HG02981 (cell line): ENCODE measurements at regions not wholly inside any gene's neighbourhood (a gene's known extent, or its start where the extent isn't known, plus 50 kb on each side); places are given as distances from the start of the nearest gene placed in this dataset.
"Not testable (repeated sequence)": the region's sequence is repeated elsewhere in the genome, so short reads cannot be mapped to it uniquely, and the experiment has no call there.

Source experiments
- ATAC-seq: cut with Tn5 transposase; IDR thresholded peaks from one replicate; pipeline ENCODE4 v1.9.1; 2021; ENCODE audit warnings: mild to moderate bottlenecking, moderate library complexity; ENCODE audit not compliant: unreplicated experiment

DNA sequence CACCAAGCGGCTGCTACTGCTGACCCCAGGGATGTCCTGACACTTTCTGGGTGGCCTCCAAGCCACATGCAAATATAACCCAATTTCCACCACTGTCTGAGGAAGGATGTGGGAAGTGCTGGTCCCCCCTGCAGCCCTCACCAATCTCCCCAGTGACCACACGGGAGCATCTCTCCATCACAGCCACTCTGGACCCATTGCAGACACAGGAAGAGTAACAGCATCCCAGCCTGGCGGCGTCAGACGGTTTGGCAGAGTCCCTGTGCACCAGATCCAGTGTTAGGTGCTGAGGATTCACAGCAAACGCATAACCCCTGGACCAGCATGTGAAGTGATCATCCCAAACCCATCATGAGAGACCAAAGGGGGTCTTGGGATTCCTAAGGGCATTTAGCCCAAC is 163.7 kb upstream of the TNRC6C start:
- no peak for ATAC-seq

DNA sequence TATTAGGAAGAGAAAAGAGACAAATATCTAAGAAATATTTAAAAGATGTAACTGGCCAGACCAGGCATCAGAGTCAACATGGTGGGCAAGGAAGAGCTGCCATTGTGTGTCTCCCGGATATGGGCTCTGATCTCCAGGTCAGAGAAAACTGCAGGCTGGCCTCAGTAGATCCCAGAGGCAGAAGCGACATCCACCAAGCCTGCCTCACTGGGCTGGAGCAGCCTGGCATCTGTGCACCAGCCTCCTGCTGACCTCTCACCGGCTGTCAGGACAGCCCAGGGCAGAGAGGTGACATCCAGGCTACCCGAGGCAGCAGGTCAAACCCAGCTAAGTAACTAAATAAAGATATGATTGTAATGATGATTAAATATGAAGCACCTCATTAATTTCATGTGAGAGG is 162.8 kb upstream of the TNRC6C start:
- ATAC-seq = no peak

DNA sequence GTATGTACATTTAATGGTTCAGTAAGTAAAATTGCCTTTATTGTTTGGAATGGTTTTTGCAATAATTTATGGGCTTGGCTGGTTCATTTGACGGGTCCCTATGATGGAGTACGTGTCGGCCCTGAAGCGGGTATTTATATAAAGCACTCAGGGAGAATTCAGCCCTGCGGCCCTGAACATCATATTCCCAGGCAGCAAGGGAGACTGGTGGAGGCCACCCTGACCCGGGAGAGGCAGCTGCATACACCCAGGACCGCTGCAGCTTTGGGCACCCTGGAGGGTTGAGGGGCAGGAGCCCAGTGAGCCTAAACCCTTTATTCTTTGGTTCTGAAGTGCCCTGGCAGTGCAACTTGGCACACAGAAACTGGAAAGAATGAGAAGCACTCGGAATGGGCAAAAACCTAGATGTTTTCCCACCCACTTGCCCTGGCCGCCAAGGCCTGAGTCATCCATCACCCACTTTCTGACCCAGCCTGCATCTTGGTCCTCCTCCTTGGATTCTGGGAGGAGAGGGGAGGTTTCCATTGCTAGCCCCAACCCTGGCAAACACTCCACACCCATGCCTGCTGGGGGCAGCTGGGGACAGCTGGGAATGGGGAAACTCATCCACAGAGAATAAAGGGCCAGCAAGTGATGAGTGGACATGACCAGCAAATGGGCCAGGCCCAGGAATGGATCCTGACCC is 162.2 kb upstream of the TNRC6C start:
- ATAC-seq = no peak

DNA sequence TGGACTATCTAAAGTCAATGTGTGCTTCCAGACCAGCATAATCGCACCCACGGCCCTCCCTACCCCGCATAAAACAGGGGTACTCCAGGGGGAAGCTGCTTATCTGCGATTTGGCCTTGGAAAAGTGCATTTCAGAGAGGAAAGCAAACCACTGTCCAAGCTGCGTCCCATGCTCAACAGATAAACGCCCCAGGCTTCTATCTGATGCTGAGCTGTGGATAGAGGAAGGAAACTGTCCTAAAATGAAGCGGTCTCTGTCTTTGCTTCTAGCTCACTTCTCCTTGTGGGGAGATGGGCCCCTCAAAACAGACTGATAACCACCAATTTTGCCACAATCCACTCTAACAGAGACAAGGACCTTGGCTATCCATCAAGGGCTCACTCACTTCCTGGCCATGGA is 160.5 kb upstream of the TNRC6C start:
- ATAC-seq = no peak

DNA sequence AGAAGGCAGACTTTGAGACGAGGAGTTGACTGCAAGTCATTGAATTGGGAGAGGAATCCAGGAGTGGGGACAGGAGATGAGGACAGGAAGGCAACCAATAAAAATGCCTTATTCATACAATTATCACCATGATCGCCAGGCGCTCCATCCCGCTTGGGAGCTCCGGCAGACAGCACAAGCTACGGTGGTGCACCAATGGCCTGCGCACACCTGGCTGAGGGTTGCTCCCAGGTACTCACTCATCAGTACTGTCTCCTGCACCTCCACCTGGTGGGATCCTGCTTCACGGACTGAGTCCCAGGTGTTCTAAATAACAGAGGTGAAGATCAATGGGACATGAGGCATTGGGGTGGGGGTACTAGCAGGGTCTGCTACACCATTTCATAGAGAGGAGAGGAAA is 160.0 kb upstream of the TNRC6C start:
- no peak for ATAC-seq

DNA sequence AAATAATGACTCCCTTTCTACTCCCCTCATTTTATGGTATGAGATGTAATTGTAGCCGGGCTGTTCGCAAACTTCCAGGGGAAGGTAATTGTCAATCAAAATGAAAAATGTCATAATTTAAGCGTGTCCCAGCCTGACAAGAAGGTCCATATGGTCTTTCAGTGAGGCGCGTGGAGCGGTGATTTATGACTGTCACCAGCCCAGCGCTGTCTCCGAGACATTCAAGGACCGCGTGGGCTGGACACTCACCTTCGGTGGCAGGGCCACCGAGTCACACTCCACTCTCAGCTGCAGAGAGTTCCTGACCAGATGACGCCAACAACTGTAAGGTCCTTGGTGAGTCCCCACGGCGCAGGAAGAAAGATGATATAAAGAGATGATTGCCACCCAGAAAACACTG is 157.7 kb upstream of the TNRC6C start:
- ATAC-seq = no peak

DNA sequence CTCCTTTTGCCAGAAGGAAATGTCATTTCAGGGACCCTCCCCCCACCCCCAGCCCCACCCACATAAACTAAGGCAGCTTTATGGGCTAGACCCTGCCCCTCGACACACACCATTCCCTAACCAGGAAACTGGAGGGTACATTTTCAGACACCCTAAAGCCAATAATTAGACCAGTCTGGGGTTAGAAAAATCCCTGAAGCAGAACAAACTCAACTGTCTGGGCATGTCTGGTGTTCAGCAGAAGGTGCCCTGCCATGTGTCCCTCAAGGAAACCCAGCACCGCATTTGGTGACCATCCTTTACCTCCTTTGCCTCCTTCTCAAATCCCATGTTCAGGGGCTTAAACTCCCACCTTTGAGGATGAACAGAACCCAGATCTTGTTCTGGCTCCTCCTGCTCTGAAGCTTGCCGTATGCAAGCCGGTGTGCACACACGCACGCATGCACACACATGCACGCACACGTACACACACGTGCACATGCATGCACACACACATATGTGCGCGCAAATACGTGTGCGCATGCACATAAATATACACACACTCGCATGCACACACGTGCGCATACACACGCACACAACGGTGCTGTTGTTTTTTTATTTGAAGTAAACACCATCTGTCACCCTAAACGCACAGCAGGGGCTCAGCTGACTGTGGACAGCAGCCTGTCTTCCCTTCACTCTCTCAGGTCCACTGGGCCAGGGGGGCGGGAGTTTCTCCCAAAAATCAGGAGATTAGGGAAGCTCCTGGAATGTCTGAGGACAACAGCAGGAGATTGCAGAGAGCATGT is 156.8 kb upstream of the TNRC6C start:
- ATAC-seq = no peak

DNA sequence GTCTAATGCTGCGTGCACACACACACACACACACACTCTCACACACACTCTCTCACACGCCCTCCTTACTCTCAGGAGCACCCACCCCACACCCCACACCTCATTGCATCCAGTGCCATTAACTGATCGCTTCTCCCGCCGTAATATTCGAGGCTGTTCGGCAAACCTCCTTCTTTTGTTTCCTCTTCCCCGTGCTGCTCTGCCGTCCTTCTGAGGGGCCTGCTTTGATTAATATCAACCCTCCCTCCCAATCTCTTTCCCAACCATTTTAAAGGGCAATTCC is 156.2 kb upstream of the TNRC6C start:
- ATAC-seq = no peak

DNA sequence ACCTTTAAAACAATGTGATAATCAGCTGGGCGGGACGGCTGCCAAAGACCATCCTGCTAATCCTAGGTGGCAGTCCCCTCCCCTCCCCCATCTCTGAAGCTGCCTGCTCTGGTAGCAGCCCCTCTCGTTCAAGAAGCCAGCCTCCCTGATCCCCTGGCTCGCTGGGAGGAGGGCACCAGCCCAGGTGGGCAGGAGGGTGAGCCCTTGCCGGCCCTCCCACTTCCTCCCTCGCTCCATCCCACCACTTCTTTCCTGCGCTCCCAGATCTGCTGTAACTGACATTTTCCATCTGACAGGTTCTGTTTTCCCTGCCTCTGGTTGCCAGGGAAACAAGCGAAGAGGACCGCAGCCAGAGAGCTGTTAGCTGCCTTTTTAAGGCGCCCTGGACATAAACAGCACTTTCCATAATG is 155.7 kb upstream of the TNRC6C start:
- ATAC-seq = no peak

DNA sequence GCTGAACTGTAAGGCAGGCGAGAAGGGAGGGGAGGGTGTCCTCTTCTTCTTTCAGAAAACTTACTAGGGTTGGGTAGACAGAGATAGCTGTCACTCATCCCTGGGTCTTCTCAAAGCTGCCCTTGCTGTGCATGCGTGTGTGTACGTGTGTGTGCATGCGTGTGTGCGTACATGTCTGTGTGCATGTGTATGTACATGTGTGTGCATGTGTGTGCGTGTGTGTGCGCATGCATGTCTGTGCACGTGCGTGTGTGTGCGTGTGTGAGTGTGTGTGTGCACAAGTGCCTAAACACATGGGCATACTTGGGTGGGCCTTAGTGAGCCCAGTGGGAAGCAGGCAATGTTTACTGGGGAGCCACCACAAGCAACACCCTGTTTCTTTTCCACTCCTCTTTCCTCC is 154.8 kb upstream of the TNRC6C start:
- no peak for ATAC-seq

DNA sequence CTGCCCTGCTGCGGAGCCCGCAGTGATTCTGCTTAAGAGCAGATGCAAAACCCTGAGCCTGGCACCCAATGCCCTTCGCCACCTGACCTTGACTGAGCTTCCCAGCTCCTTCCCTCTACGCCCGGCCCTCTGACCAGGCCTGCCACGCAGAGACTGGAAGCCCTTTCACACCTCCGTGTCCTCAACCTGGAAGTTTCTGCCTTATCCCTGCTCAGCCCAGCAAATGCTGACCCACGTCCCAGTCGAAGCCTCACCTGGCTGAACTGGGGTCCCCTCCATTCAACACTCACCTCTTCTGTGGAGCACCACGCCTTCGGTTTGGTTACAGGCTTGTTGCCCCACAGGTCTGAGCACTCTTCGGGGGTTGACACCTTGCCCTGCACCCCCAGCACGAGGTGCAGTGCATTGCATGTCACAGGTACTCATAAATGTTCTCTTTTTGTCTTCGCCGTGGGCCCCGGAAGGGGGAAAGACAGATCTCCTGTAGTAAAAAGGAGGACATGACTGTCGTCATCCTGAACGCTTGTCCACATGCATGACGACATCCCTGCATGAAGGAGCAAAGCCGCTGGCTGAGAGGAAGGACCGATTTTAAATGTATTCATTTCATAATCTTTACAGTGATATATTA is 153.6 kb upstream of the TNRC6C start:
- no peak for ATAC-seq

DNA sequence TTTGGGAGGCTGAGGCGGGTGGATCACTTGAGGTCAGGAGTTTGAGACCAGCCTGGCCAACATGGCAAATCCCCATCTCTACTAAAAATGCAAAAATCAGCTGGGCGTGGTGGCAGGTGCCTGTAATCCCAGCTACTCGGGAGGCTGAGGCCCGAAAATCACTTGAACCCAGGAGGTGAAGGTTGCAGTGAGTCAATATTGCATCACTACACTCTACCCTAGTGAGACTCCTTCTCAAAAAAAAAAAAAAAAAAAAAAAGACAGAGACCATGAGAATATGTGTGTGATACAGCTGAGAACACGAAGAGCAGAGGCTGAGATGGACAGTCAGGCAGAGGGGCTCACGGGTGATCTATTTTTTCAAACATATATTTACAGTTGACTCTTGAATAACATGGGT is 152.5 kb upstream of the TNRC6C start:
- not testable (repeated sequence) for ATAC-seq

DNA sequence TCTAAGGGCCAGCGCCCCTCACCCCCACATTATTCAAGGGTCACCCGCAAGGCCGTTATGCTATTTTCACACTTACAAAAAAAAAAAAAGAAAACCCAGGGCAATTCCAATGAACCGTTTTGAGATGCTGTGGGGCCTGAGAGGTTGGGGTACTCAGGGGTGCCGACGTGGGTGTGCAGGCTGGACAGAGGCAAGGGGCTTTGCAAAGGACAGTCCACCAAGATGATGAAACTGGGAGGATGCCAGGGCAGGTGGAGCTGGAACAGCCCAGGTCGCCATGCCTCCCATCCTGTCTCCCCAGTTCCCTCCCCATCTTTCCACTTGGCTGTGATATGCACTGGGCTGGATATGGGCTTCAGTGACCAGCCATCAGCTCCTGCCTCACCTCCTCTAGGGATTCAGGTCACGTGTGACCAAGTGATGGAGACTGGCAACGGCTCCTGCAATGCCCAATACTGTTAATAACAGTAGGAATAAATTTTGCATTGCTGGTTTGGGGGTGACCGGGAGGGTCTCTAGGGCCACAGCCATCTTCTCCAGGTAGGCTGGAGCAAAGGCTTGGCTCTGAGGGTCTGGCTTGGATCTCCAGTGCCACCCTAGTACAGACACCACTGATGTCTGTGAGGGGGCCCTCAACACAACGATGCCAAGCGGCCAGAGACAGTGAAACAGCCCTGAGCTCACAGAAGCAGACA is 151.3 kb upstream of the TNRC6C start:
- ATAC-seq = no peak

DNA sequence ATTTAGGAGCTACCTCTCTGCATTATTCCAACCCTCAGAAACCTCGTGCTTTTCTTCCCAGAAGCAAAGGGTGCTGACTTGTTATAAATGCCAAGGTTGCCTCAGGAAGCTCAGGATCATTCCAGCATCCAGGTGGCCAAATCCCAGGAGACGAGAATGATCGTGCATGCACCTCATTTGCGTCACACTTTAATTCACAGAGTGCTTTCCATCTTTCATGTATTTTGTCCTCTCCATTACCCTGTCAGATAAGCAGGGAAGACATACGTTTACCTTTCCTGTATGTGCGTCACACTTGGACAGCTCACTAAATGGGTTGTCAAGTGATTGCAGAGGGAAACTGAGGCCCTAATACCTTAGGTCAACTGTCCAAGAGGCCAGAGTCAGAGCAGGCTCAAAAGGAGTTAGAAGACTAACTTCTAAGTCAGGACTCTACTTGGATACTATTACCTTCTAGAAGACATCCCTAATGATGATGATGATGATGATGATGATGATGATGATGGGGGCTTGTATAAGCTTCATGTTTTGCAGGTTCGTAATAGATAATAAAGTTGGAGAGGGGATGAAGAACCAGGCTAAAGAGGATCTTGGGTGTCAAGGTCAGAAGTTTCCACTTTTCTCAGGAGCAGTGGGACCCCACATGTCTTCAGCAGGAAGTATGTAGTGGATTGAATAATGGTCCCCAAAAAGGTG is 150.6 kb upstream of the TNRC6C start:
- no peak for ATAC-seq

DNA sequence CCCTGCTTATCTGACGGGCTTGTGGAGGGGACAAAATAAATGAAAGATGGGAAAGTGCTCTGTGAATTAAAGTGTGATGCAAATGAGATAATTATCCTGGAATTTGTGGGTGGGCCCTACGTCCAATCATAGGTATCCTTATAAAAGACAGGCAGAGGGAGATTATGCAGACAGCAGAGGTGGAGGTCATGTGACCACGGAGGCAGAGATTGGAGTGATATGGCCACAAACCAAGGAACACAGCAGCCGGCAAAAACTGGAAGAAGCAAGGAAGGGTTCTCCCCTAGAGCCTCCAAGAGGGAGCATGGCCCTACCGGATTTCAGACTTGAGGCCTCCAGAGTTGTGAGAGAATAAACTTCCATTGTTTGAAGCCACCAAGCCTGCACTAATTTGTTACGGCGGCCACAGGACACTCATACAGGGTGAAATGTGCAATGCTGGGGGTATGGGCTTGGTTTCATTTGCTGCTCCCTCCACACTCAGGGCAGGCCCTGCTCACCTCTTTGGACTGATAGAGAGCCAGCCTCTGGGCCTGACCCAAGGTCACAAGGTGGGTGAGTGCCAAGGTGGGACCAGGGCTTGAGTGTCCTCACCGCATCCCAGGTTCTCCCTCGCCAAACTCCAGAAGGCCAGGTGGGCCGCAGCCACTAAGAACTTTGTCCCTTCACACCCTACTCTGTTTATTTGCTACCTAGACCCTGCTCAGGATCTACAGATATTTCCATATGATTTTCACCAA is 149.6 kb upstream of the TNRC6C start:
- ATAC-seq = no peak

DNA sequence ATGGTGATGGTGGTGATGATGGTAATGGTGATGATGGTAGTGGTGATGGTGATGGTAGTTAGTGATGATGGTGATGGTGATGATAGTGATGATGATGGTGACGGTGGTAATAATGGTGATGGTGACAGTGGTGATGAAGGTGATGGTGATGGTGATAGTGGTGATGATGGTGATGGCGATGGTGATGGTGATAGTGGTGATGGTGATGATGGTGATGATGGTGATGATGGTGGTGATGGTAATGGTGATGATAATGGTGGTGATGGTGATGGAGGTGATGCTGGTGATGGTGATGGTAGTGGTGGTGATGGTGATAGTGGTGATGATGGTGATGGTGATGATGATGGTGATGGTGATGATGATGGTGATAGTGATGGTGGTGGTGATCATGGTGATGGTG is 148.7 kb upstream of the TNRC6C start:
- ATAC-seq = no peak

DNA sequence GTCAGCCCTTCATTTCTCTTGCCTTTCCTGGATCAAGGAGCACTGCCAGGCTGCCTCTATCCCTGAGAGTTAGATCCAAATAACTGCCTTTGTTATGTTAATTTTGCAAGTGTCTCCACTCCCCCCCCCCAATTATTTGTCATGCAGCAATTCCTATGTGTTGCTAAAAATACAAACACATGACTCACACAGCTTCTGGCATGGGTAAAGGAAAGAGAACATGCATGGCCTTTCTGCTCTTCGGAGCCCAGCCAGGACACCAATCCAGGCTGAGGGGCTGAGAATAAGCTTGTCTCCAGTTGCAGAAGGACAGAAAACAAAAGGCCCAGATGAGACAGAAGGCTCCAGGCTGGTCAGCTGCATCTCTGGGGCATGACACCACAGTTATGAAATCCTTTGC is 148.0 kb upstream of the TNRC6C start:
- ATAC-seq = no peak

DNA sequence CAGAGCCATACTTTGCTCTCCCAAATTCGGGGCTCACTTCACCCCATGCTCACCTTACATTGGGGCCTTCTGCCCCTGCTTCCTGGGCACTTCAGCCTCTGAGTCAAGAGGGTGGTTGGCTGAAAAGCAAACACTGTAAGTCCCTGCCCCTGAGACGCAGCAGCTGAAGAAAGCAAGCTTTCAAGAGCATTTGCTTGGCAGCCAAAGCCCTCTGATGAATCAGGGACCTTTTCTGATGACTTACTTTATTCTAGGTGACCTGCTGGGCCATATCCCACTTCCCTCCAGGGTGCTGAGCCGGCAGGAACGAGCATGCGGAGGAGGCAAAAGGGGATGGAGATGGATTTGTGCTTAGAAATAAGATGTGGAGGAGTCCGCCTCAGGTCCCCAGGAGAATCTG is 147.0 kb upstream of the TNRC6C start:
- no peak for ATAC-seq

DNA sequence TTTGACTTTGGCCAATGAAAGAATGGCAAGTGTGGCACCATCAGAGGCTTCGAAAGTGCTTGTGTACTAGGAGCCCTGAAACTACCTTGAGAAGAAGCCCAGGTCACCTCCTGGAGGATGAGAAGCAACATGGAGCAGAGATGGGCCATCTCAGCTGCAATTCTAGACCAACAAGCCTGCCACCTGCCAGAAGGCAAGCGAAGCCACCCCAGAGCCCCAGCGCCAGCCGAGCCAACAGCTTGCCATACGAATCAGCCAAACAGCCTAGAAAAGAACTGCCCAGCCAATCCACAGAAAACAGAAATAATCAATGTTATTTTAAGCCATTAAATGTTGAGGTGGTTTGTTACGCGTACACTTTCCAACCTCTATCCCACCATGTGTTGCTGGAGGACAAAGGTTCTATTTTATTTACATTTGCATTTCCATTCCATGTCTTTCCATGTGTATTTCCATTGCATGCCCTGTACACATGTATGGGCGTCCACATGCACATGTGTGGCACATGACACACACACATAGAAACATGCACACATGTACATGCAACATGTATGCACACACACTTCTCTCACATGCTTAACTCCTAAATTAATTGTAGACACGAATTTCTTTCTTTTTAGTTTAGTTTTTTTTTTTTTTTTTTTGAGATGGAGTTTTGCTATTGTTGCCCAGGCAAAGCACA is 144.3 kb upstream of the TNRC6C start:
- ATAC-seq = no peak
